SK-MEL-5 (cell line): ENCODE measurements at regions not wholly inside any gene's neighbourhood (a gene's known extent, or its start where the extent isn't known, plus 50 kb on each side); places are given as distances from the start of the nearest gene placed in this dataset.

Experiments used
- DNase-seq: peaks from one replicate; pipeline ENCODE4 v3.0.0-alpha.2; 2016; ENCODE audit warnings: low read depth, low spot score
- in situ Hi-C: cut with HindIII; loops from 2 replicates; pipeline ENCODE4 v1.10.0; 2016; ENCODE audit warnings: low sequenced_read_pairs, high pct_unique_total_duplicates, low pct_unique_long_range_greater_than_20kb

DNA sequence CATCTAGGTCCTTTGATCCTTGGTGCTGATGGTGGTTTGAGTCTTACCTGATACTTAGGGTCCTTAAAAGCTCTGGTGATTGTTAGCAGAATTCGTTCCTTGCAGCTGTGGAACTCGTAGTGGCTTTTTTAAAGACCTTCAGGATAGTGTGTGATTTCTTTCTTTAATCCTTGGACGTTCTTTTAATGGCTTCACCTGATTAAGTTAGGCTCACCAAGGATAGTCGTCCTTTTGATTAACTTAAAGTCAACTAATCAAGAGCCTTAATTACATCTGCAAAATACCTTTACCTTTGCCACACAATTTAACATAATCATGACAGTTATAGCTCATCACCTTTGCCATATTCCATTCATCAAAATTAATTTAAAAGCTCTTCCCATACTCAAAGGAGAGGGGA is 1807.7 kb downstream of the OLFM4 start:
- DNase-seq: no peak
- in situ Hi-C loops: no loop called here

DNA sequence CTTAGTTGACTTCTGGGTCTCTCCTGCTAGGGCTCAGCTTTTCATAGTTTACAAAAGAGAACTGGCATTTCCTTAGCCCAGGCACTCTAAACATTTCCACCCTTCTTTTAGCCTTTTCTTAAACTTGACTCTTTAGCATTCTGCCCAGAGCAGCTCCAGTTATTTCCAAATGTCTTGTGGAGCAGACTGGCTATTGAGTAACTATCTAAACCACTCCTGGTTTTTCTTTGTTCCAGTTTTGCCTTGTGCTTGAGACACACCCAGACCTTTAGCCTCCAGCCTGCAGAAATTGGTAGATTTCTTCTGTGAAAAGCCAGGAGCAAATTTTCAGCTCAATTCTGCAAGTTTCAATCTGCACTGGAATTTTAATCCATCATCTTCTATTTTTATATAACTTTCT is 1813.1 kb downstream of the OLFM4 start:
- DNase-seq: no peak
- in situ Hi-C loops: no loop called here

DNA sequence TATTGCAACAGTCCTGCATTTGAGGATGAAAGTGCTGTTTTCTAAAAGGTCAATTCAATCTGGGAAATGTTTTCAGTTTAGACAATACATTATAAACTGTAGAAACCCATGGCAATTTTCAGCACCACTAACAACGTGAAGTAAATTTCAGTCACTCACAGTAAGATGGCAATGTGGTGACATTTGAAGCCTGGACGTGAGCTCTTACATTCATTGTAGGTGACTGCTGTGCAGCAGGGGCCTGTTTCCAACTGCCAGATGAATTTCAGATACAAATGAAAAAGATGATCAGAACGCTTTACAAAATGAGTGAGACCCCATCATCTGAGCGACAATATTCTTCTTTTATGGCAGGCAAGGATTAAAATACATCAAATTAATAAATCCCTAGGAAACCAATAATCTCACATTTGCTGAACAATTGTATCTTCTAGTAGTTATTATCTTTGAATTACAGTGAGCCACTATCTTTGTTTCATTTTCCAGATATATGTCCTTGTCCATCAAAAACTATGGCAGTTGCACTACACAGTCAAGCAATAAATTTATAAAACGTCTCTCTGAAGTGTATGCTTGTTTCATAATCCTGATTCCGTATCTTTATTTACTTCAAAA is 1816.8 kb downstream of the OLFM4 start:
- in situ Hi-C loops: no loop called here
- no peak for DNase-seq

DNA sequence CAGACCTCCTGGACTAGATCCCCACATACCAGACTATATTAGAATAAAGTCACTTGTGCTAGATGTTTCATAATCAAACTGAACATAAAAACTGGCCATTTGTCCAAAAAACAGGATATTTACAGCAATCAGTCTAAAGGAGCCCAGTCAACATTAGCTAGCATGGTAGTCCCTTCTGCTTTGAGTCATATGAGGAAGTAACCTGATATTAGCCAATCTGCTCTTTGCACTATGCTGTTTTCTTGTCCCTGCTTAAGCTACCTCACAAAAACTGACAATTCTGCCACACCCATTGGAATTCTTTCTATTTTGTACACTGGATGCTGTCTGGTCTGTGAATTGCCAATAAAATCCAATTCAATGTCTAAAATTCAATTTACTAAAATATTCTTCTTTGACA is 1824.2 kb downstream of the OLFM4 start:
- in situ Hi-C loops: no loop called here
- DNase-seq: no peak

DNA sequence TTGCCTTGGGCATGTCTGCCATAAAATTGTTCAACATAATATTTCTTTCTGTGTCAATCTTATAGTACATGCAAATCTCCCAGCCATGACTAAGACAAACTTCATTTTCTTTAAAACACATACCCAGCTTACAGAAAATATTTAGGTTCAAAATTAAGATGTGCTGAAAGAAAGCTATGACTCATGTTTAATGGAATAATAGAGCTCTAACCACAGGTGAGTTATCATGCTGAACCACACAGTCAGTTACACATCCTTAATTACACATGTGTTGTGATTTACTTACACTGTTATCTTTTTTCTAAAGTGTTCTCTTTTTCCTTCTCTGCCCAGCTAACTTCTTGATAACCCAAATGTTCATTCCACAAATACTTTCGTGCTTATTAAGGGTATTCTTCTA is 1831.2 kb downstream of the OLFM4 start:
- no peak for DNase-seq
- in situ Hi-C loops: no loop called here

DNA sequence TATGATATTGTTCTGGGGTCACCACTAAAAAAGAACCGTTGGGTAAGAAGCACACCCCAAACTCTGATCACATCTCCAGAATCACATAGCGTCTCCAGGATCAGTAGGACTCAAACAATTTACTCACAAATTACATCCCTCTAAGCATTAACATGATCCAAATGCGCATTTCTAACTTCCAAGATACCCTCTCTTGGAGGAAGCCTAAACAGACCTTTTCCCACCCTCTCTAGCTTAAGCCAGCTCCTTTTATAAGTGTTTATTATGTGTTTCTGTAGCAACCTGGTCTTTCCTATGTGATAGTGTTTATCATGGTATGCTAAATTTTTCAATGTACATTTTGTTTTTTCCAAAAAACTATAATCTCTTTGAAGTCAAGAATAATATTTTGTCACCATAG is 1846.5 kb downstream of the OLFM4 start:
- DNase-seq: no peak
- in situ Hi-C loops: no loop called here

DNA sequence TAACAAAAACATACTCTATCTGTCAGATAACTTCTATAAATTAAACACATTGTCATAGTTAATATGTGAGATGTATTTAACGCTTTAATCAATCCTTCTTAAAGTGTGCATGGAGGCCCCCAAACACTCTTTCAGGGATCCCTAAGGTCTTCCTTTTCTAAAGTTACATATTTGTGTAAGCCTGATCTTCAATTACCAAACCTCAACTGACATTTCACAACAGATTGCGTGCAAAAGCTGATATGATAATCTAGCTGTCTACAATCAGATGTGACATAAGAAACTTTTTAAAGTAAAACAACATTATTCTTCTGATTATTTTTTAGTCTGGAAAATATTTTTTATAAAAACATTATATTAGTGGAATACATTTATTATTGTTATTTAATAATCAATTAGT is 1850.4 kb downstream of the OLFM4 start:
- in situ Hi-C loops: no loop called here
- DNase-seq: no peak

DNA sequence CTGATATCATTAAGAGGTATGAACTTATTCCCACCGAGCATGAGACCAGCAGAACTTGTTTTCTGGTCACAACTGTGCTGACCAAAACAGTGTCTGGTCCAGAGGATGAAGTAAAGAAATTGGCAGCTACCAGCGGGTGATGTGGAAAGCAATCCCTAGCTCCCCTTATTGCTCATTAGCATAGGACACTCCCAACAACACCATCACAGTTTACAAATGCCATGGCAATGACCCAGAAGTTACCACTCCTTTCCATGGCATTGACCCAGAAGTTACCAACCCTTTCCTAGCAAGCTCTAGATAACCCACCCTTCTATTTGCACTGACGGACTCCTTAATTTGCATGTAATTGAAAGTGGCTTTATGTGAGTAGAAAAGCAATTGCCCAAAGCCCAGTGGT is 1856.1 kb downstream of the OLFM4 start:
- in situ Hi-C loops: no loop called here
- no peak for DNase-seq

DNA sequence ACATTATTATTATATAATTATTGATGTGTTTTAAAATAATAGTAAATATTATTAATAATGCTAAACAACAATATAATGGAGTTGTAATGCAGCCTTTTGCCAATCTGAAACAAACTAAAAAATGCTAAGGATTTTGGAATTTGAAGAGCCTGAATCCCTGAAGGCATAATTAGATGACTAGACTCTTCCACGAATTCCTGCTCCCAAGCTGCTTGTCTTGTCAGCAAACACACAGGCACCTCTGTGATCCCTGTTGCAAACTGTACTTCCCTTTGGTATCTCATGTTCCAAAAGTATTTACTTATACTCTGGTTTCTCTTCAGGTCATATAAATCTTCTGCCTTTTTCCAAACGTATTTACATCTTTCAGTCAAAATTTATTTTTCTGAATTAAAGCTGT is 1862.4 kb downstream of the OLFM4 start:
- in situ Hi-C loops: no loop called here
- DNase-seq: no peak

DNA sequence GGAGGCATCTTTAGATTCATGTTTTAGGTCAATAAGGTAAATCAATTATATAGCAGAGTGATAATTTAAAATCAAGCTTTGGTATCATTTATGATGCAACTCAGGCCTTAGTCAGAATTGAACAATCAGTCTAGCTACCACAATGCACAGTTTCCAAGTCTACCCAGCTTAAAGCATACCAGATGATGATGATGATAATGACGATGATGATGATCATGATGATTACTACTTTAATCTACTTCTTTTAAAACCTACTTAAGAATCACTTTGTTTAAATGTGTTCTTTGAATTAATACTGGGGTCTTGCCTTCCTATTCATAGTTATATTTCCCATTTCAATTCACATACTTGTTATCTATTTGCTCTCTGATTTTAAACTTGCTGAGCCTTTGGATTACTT is 1872.7 kb downstream of the OLFM4 start:
- DNase-seq: no peak
- in situ Hi-C loops: no loop called here

DNA sequence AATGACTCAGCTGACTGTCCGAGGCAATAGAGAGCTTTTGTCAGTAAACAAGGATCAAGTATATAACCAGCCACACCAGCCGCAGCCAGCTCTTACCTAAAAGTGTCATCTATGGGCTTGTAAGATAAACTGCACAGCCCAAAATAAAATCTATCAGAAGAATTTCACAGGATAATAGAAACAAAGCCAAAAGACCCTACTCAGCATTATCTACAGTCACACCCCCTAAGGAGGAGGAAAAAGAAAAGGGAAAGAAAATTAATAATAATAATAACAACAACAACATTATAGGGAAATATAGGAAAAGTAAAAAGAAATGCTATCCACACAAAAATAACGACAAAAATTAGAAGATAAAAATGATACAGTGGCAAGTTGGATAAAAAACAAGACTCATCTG is 1883.8 kb downstream of the OLFM4 start:
- DNase-seq: no peak
- in situ Hi-C loops: no loop called here

DNA sequence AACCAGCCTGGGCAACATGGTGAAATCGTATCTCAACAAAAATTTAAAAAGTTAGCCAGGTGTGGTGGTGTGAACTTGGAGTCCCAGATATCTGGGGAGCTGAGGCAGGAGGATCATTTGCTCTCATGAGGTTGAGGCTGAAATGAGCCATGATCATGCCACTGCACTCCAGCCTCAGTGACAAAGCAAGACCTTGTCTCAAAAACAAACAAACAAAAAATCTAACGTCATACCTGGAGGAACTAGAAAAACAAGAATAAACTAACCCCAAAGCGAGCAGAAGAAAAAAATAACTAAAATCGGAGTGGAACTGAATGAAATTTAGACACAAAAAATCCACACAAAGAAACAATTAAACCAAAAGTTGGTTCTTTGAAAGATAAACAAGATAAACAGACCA is 1885.1 kb downstream of the OLFM4 start:
- no peak for DNase-seq
- in situ Hi-C loops: no loop called here

DNA sequence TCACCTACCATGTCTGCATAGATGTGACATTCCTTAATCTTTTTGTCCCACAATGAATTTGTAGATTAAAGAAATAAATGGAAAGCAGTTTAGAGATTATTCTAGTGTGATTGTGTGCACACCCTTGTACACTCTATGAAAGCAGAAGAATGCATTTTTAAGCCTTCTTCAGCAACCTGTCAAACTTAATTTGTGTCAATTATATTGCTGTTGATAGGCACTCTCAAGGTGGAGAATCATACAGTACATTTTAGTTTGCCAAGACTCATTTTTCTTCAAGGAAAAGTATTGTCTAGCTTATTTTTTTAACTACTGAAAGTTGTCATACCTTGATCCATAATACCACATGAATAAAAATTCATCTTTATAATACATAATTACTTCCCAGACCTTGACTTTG is 1898.9 kb downstream of the OLFM4 start:
- DNase-seq: no peak
- in situ Hi-C loops: no loop called here

DNA sequence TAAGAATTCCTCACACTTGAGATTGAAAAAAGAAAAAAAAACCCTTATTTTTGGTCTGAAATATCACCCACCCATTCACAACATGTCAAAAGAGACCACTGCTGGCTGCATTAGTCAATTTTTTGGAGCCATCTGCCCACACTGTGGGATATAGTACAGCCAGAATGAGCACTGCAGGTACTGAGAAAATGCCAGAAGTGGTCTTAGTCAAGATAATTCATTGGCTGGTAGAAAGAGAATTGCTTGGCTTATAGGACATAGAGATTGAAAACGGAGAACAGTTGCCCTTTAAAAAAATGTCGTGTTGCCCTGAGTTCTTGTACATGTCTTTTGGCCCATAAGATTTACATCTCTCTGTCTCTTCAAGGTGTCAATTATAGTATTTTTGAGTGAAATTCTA is 1899.5 kb downstream of the OLFM4 start:
- in situ Hi-C loops: no loop called here

DNA sequence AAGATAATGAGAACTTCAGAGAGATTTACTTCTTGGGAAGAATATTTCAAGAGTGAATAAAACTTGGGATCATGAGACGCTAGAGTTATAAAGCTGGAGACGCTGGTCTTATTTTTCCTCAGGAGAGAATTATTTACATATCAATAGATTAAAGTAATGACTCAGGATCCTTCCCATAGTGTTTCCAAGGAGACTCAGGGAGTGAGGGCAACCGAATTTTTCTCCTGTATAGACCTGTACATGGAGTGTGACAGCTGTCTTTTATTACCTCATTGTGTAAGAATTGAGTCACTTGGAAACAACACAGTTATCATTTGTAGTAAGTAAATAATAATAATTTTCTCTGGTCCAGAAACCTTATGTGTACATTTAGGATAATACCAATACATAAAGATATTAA is 1905.5 kb downstream of the OLFM4 start:
- no peak for DNase-seq
- in situ Hi-C loops: no loop called here

More for the DNA sequence above, 1899.5 kb downstream of the OLFM4 start:
- DNase-seq: no peak

DNA sequence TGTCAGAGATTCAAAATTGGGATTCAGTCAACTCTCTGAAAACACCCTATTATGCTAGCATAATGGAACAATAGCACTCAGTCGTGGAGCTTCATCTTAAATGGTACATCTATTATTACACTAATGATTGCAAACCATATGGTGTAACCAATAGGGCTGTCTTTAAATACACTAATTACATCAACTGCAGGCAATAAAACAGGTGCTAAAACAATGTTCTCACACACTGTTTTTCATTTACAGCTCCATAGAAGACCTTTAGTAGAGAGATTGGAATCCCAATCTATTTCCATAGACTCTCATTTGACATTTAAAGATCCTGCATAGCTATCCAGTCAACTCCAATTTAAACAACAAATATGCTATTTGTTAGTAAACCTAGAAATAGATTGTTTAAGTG is 1917.4 kb downstream of the OLFM4 start:
- in situ Hi-C loops: no loop called here
- no peak for DNase-seq

DNA sequence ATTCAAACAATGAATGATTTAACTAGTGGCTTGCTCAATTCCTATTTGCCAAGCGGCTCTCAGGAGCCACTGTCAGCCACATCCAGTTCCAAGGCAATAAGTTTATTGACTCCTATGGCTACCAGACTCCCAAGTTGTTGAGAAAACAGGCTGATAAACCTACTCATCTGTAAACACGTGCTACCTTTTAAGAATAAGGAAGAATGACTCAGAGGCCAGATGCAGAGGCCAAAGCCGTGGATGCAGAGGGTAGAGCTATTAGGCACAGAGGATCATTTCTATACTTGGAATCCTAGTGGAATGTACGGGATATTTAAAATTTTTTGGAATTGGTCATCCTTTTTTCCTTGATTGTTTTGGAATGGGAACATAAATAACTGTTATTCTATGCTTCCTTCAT is 1921.1 kb downstream of the OLFM4 start:
- DNase-seq: peak; percentile 7
- in situ Hi-C loops: no loop called here

DNA sequence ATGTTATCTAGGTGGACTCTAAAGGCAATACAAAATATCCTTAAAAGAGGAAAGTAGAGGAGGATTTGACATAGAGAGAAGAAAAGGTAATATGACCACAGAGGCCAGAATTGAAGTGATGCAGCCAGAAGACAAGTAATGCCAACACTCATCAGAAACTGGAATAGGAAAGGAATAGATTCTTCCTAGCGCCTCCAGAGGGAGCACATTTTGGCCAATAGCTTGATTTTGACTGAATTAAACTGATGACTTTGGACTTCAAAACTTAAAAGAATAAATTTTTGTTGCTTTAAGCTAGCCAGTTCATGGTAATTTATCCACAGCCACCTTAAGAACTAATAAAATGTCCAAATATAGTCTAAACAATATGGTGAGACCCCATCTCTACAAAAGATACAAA is 1921.9 kb downstream of the OLFM4 start:
- DNase-seq: peak; percentile 44
- in situ Hi-C loops: no loop called here

DNA sequence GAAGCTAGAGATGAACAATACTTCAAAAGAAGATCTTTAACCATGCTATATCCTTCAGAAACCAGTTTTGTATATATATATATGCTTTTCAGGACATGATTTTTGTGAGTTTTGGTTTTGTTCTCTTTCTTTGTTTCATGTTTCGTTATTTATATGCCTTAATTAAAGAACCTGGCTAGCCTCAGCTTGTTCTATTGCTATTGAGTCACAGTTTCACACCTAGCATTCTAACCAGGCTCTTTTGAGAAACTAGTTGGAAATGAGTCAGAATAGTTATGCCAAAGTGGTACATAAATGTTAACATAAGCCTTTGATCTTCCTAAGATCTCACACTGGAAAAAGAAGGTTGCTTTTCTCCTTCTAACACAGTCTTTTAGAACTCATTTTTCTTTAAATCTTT is 1925.2 kb downstream of the OLFM4 start:
- DNase-seq: no peak
- in situ Hi-C loops: no loop called here

DNA sequence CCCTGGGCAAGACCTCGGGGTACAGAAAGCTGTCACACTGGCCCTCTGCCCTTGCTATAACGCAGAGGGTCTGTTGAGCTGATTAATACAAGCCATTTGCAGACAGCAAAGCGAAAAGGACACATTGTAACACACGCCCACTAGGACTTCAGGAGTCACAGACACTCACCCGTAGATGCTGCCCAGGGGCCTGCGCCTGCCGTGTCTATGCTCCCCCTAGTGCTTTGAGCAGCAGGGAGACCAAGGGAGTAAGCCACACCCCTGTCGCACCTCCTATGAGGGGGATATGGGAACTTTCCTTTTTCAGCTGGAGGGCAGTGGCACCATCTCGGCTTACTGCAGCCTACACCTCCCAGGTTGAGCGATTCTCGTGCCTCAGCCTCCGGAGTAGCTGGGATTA is 1930.2 kb downstream of the OLFM4 start:
- no peak for DNase-seq
- in situ Hi-C loops: no loop called here
